Ishikawa (cell line): ENCODE measurements at regions not wholly inside any gene's neighbourhood (a gene's known extent, or its start where the extent isn't known, plus 50 kb on each side); places are given as distances from the start of the nearest gene placed in this dataset.

Source experiments
- CEBPB ChIP-seq: IDR thresholded peaks from 2 replicates; pipeline ENCODE4 v1.6.1; 2012
- CREB1 ChIP-seq: IDR thresholded peaks from 2 replicates; pipeline ENCODE4 v1.6.1; 2012; ENCODE audit warnings: low read depth
- EGR1 ChIP-seq: IDR thresholded peaks from 2 replicates; pipeline ENCODE4 v1.6.1; 2012
- EP300 ChIP-seq: IDR thresholded peaks from 2 replicates; pipeline ENCODE4 v1.6.1; 2012; ENCODE audit warnings: borderline replicate concordance
- FOXM1 ChIP-seq: IDR thresholded peaks from 2 replicates; pipeline ENCODE4 v1.6.1; 2012; ENCODE audit warnings: low read depth, borderline replicate concordance
- MAX ChIP-seq: IDR thresholded peaks from 2 replicates; pipeline ENCODE4 v1.6.1; 2012
- NFIC ChIP-seq: IDR thresholded peaks from 2 replicates; pipeline ENCODE4 v1.6.1; 2012
- RAD21 ChIP-seq: IDR thresholded peaks from 2 replicates; pipeline ENCODE4 v1.6.1; 2012; ENCODE audit warnings: low read depth
- TAF1 ChIP-seq: IDR thresholded peaks from 2 replicates; pipeline ENCODE4 v1.6.1; 2012; ENCODE audit warnings: low read depth, mild to moderate bottlenecking
- TCF12 ChIP-seq: IDR thresholded peaks from 2 replicates; pipeline ENCODE4 v1.6.1; 2012; ENCODE audit warnings: low read depth
- TEAD4 ChIP-seq: IDR thresholded peaks from 2 replicates; pipeline ENCODE4 v1.6.1; 2012
- YY1 ChIP-seq: IDR thresholded peaks from 2 replicates; pipeline ENCODE4 v1.6.1; 2012; ENCODE audit warnings: low read depth
- ZBTB7A ChIP-seq: IDR thresholded peaks from 2 replicates; pipeline ENCODE4 v1.6.1; 2012; ENCODE audit warnings: low read depth
- TF ChIP-seq, protein P1 (sequence below): IDR thresholded peaks from 2 replicates; pipeline ENCODE4 v1.6.1; 2012; ENCODE audit warnings: low read depth, mild to moderate bottlenecking
- TF ChIP-seq, protein P2 (sequence below): IDR thresholded peaks from 2 replicates; pipeline ENCODE4 v1.6.1; 2012

DNA sequence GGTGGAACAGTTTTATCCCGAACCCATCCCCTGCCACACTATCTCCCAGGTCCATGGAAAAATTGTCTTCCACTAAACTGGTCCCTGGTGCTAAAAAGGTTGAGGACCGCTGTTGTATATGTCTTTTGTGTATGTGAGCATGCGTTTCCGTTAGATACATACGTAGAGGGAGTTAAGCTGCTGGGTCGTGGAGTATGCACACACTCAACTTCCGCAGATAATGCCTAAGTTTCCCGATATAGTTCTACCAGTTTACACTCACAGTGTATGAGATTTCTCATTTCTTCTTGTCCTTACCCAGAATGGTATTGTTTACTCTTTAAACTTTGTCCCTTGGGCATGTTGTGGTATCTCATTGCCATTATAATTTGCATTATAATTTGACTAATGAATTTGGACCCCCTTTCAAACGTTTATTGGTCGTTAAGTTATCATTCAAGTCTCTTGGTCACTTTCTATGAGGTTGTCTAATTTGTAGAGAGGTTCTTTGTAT, 50.5 kb upstream of the SCAF8 start:
- no peak for TF ChIP-seq TAF1
- TF ChIP-seq CEBPB, result no peak
- TF ChIP-seq YY1, result no peak
- TF ChIP-seq NFIC, result no peak
- no peak for TF ChIP-seq EGR1
- no peak for TF ChIP-seq ZBTB7A
- TF ChIP-seq CREB1, result no peak
- TF ChIP-seq TEAD4, result no peak
- TF ChIP-seq, protein P1, sequence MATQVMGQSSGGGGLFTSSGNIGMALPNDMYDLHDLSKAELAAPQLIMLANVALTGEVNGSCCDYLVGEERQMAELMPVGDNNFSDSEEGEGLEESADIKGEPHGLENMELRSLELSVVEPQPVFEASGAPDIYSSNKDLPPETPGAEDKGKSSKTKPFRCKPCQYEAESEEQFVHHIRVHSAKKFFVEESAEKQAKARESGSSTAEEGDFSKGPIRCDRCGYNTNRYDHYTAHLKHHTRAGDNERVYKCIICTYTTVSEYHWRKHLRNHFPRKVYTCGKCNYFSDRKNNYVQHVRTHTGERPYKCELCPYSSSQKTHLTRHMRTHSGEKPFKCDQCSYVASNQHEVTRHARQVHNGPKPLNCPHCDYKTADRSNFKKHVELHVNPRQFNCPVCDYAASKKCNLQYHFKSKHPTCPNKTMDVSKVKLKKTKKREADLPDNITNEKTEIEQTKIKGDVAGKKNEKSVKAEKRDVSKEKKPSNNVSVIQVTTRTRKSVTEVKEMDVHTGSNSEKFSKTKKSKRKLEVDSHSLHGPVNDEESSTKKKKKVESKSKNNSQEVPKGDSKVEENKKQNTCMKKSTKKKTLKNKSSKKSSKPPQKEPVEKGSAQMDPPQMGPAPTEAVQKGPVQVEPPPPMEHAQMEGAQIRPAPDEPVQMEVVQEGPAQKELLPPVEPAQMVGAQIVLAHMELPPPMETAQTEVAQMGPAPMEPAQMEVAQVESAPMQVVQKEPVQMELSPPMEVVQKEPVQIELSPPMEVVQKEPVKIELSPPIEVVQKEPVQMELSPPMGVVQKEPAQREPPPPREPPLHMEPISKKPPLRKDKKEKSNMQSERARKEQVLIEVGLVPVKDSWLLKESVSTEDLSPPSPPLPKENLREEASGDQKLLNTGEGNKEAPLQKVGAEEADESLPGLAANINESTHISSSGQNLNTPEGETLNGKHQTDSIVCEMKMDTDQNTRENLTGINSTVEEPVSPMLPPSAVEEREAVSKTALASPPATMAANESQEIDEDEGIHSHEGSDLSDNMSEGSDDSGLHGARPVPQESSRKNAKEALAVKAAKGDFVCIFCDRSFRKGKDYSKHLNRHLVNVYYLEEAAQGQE, result no peak
- no peak for TF ChIP-seq FOXM1
- TF ChIP-seq, protein P2, sequence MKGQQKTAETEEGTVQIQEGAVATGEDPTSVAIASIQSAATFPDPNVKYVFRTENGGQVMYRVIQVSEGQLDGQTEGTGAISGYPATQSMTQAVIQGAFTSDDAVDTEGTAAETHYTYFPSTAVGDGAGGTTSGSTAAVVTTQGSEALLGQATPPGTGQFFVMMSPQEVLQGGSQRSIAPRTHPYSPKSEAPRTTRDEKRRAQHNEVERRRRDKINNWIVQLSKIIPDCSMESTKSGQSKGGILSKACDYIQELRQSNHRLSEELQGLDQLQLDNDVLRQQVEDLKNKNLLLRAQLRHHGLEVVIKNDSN, result no peak
- no peak for TF ChIP-seq TCF12
- no peak for TF ChIP-seq RAD21
- no peak for TF ChIP-seq MAX
- no peak for TF ChIP-seq EP300
